ENCODE measurements at regions not wholly inside any gene's neighbourhood (a gene's known extent, or its start where the extent isn't known, plus 50 kb on each side); places are given as distances from the start of the nearest gene placed in this dataset.

DNA sequence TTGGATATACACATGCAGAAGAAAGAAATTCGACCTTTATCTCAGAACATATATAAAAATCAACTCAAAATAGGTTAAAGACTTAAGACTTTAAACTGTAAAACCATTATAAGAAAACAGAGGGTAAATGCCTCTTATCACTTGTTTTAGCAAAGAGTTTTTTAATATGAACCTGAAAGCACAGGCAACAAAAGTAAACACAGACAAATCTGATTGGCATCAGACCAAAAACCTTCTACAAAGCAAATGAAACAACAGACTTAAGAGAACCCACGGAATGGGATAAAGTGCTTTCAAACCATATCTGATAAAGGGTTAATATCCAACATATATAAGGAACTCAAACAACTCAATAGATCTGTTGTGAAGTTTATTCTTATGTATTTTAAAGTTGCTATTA is 309.9 kb upstream of the OPRM1 start:
- H4K20me1 ChIP-seq (ENCODE audit: insufficient read depth, low read length), result no peaks in the 10 kb centered on the region
- H3K4me3 Mint-ChIP-seq (ENCODE audit: unreplicated experiment), result no peak overlapping the region
- FAIRE-seq (no peak), DNase-seq (ENCODE audit: low read depth) (no peak)
- H3K4me1 ChIP-seq (ENCODE audit: insufficient read depth, low read length), result no peaks in the 10 kb centered on the region
- no peak overlapping the region for H2AFZ ChIP-seq (ENCODE audit: low read depth, low read length)
- no peaks in the 10 kb centered on the region for H3K36me3 ChIP-seq (ENCODE audit: insufficient read depth, low read length)
- H3K9me3 Mint-ChIP-seq (ENCODE audit: unreplicated experiment), result no peaks in the 10 kb centered on the region
- H3K9ac ChIP-seq (ENCODE audit: low read length), result no peak overlapping the region
- H3K27ac Mint-ChIP-seq (ENCODE audit: unreplicated experiment), result no peak overlapping the region
- no peaks in the 10 kb centered on the region for H3K27me3 Mint-ChIP-seq (ENCODE audit: low read depth, unreplicated experiment)
- no peaks in the 10 kb centered on the region for H3K27me3 ChIP-seq (ENCODE audit: insufficient read depth, low read length)
- no peak for TF ChIP-seq EZH2 (IDR thresholded peaks at IDR 0.05; ENCODE audit: insufficient read depth, low read length)
- no peak for TF ChIP-seq CTCF (IDR thresholded peaks at IDR 0.05; ENCODE audit: insufficient read depth, low read depth, low read length)
- peaks cover 2% of the 10 kb centered on the region for H3K4me1 Mint-ChIP-seq (ENCODE audit: low read depth, unreplicated experiment)
- H3K9me3 ChIP-seq (ENCODE audit: insufficient read depth, low read depth, low read length), result no peaks in the 10 kb centered on the region
- no peak overlapping the region for H3K27ac ChIP-seq (ENCODE audit: low read depth, low read length)
- H3K36me3 Mint-ChIP-seq (ENCODE audit: low read depth, unreplicated experiment), result no peaks in the 10 kb centered on the region
- no peak overlapping the region for H3K4me2 ChIP-seq (ENCODE audit: low read length)
- H3K4me3 ChIP-seq (ENCODE audit: insufficient read depth, low read depth, low read length), result no peak overlapping the region
- H3K79me2 ChIP-seq (ENCODE audit: insufficient read depth, low read length), result no peaks in the 10 kb centered on the region

GRCh38 chr6:153727885-153728284 is 311.2 kb upstream of the OPRM1 start:
- Histone ChIP-seq H3K27ac (ENCODE audit: low read depth, low read length) (no peak overlapping the region), H3K4me1 (ENCODE audit: insufficient read depth, low read length) (no peaks in the 10 kb centered on the region), H3K9ac (ENCODE audit: low read length) (no peak overlapping the region), H4K20me1 (ENCODE audit: insufficient read depth, low read length) (no peaks in the 10 kb centered on the region), H3K4me3 (ENCODE audit: insufficient read depth, low read depth, low read length) (no peak overlapping the region), H3K27me3 (ENCODE audit: insufficient read depth, low read length) (no peaks in the 10 kb centered on the region), H3K4me2 (ENCODE audit: low read length) (no peak overlapping the region), H3K36me3 (ENCODE audit: insufficient read depth, low read length) (no peaks in the 10 kb centered on the region), H3K9me3 (ENCODE audit: insufficient read depth, low read depth, low read length) (no peaks in the 10 kb centered on the region), H2AFZ (ENCODE audit: low read depth, low read length) (no peak overlapping the region), H3K79me2 (ENCODE audit: insufficient read depth, low read length) (no peaks in the 10 kb centered on the region)
- TF ChIP-seq EZH2 (IDR thresholded peaks at IDR 0.05; ENCODE audit: insufficient read depth, low read length) (no peak), CTCF (IDR thresholded peaks at IDR 0.05; ENCODE audit: insufficient read depth, low read depth, low read length) (no peak)
- DNase-seq (ENCODE audit: low read depth), result no peak
- H3K36me3 Mint-ChIP-seq (ENCODE audit: low read depth, unreplicated experiment), result no peaks in the 10 kb centered on the region
- H3K4me1 Mint-ChIP-seq (ENCODE audit: low read depth, unreplicated experiment), result peaks cover 2% of the 10 kb centered on the region
- FAIRE-seq, result no peak
- H3K27ac Mint-ChIP-seq (ENCODE audit: unreplicated experiment), result no peak overlapping the region
- H3K4me3 Mint-ChIP-seq (ENCODE audit: unreplicated experiment), result no peak overlapping the region
- no peaks in the 10 kb centered on the region for H3K9me3 Mint-ChIP-seq (ENCODE audit: unreplicated experiment)
- no peaks in the 10 kb centered on the region for H3K27me3 Mint-ChIP-seq (ENCODE audit: low read depth, unreplicated experiment)

DNA sequence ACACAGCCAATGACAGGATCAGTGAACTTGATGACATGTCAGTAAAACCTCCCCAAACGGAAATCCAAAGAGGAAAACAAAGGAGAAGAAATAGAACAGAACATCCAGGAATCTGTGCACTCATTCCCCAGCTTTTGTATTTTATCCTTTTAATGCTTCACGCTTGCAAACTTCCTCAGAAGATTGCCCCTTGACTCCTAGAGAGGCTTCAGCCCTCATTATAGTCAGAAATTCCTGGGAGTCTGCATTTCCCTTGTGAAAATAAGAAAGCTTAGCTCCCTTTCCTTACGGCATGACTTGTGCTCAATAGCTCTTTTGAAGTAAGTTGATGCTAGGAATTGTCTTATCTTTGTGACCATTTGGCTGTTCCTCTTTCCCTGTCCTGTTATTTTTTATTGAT is 313.6 kb upstream of the OPRM1 start:
- Mint-ChIP-seq H3K27me3 (ENCODE audit: low read depth, unreplicated experiment) (no peaks in the 10 kb centered on the region), H3K9me3 (ENCODE audit: unreplicated experiment) (no peaks in the 10 kb centered on the region), H3K27ac (ENCODE audit: unreplicated experiment) (no peak overlapping the region), H3K4me3 (ENCODE audit: unreplicated experiment) (no peak overlapping the region), H3K36me3 (ENCODE audit: low read depth, unreplicated experiment) (no peaks in the 10 kb centered on the region), H3K4me1 (ENCODE audit: low read depth, unreplicated experiment) (peaks cover 2% of the 10 kb centered on the region)
- Histone ChIP-seq H3K4me2 (ENCODE audit: low read length) (no peak overlapping the region), H3K4me1 (ENCODE audit: insufficient read depth, low read length) (no peaks in the 10 kb centered on the region), H3K4me3 (ENCODE audit: insufficient read depth, low read depth, low read length) (no peak overlapping the region), H3K9me3 (ENCODE audit: insufficient read depth, low read depth, low read length) (no peaks in the 10 kb centered on the region), H3K27ac (ENCODE audit: low read depth, low read length) (no peak overlapping the region), H4K20me1 (ENCODE audit: insufficient read depth, low read length) (no peaks in the 10 kb centered on the region), H3K79me2 (ENCODE audit: insufficient read depth, low read length) (no peaks in the 10 kb centered on the region), H2AFZ (ENCODE audit: low read depth, low read length) (no peak overlapping the region), H3K27me3 (ENCODE audit: insufficient read depth, low read length) (no peaks in the 10 kb centered on the region), H3K36me3 (ENCODE audit: insufficient read depth, low read length) (no peaks in the 10 kb centered on the region), H3K9ac (ENCODE audit: low read length) (no peak overlapping the region)
- no peak for FAIRE-seq
- TF ChIP-seq CTCF (IDR thresholded peaks at IDR 0.05; ENCODE audit: insufficient read depth, low read depth, low read length), result no peak
- TF ChIP-seq EZH2 (IDR thresholded peaks at IDR 0.05; ENCODE audit: insufficient read depth, low read length), result no peak
- no peak for DNase-seq (ENCODE audit: low read depth)
